HG03103 (cell line): ENCODE measurements at regions not wholly inside any gene's neighbourhood (a gene's known extent, or its start where the extent isn't known, plus 50 kb on each side); places are given as distances from the start of the nearest gene placed in this dataset.
"Not testable (repeated sequence)": the region's sequence is repeated elsewhere in the genome, so short reads cannot be mapped to it uniquely, and the experiment has no call there.

Experiments used
- ATAC-seq: cut with Tn5 transposase; IDR thresholded peaks from one replicate; pipeline ENCODE4 v1.9.1; 2021; ENCODE audit warnings: low read depth; ENCODE audit not compliant: unreplicated experiment

GRCh38 chr6:28789553-28790083 is 134.2 kb downstream of the TRIM27 start:
- no peak for ATAC-seq

GRCh38 chr6:28791002-28791383 is 132.8 kb downstream of the TRIM27 start:
- ATAC-seq = no peak

GRCh38 chr6:28794175-28795002 is 129.4 kb downstream of the TRIM27 start:
- no peak for ATAC-seq

GRCh38 chr6:28800647-28801046 is 123.1 kb downstream of the TRIM27 start:
- not testable (repeated sequence) for ATAC-seq

- no peak for ATAC-seq
Observed at GRCh38 chr6:28802417-28803336, 121.1 kb downstream of the TRIM27 start.

- ATAC-seq = no peak
Observed at GRCh38 chr6:28803337-28803709, 120.5 kb downstream of the TRIM27 start.

GRCh38 chr6:28807682-28808280 is 116.0 kb downstream of the TRIM27 start:
- no peak for ATAC-seq

GRCh38 chr6:28808383-28808782 is 115.4 kb downstream of the TRIM27 start:
- no peak for ATAC-seq

- no peak for ATAC-seq
Observed at GRCh38 chr6:28809947-28810658, 113.7 kb downstream of the TRIM27 start.

GRCh38 chr6:28810659-28811053 is 113.1 kb downstream of the TRIM27 start:
- no peak for ATAC-seq

- no peak for ATAC-seq
Observed at GRCh38 chr6:28811873-28812272, 111.9 kb downstream of the TRIM27 start.

- no peak for ATAC-seq
Observed at GRCh38 chr6:28812778-28813569, 110.8 kb downstream of the TRIM27 start.

GRCh38 chr6:28814032-28814976 is 109.5 kb downstream of the TRIM27 start:
- no peak for ATAC-seq

- no peak for ATAC-seq
Observed at GRCh38 chr6:28816339-28816908, 107.4 kb downstream of the TRIM27 start.

- no peak for ATAC-seq
Observed at GRCh38 chr6:28816909-28817807, 106.6 kb downstream of the TRIM27 start.

GRCh38 chr6:28817808-28818145 is 106.0 kb downstream of the TRIM27 start:
- no peak for ATAC-seq
